Gastrocnemius medialis (tissue), 4 donors: ENCODE measurements at regions not wholly inside any gene's neighbourhood (a gene's known extent, or its start where the extent isn't known, plus 50 kb on each side); places are given as distances from the start of the nearest gene placed in this dataset.

Source experiments
- CTCF ChIP-seq, 5 experiments: fragments of 450-650 bp in 3 of 5; fragments of 200-600 bp in 2 of 5; sonication (generic) in 2 of 5; IDR thresholded peaks in 4 of 5; conservative IDR thresholded peaks in 1 of 5; 1 replicate in 4 of 5; 2 replicates in 1 of 5; pipeline ENCODE4 v1.5.1; 2016 to 2019; ENCODE audit warnings: antibody characterized with exemption in 5 of 5, mild to moderate bottlenecking in 3 of 5, moderate library complexity in 3 of 5
- POLR2A ChIP-seq, 2 donors: fragments of 450-650 bp; IDR thresholded peaks; one replicate each; pipeline ENCODE4 v1.6.1; 2017; ENCODE audit warnings: antibody characterized with exemption in 2 of 2, mild to moderate bottlenecking in 2 of 2, moderate library complexity in 2 of 2

- TF ChIP-seq CTCF (IDR thresholded peaks at IDR 0.05 in 4 of 5, conservative IDR thresholded peaks at IDR 0.05 in 1 of 5) (no peak), POLR2A (IDR thresholded peaks at IDR 0.05) (no peak)
Observed at GRCh38 chr3:124230432-124230831, 238.5 kb upstream of the ROPN1 start.
